ENCODE measurements at regions not wholly inside any gene's neighbourhood (a gene's known extent, or its start where the extent isn't known, plus 50 kb on each side); places are given as distances from the start of the nearest gene placed in this dataset.

- no peak for TF ChIP-seq CTCF (IDR thresholded peaks at IDR 0.05; ENCODE audit: low read depth, low read length)
- no peak for TF ChIP-seq EZH2phosphoT487 (IDR thresholded peaks at IDR 0.05; ENCODE audit: low read depth)
Measured at GRCh38 chr10:36168777-36169176, 526.7 kb upstream of the FZD8 start.

All from OCI-LY3 (cell line).